Spleen (tissue), 7 donors: ENCODE measurements at regions not wholly inside any gene's neighbourhood (a gene's known extent, or its start where the extent isn't known, plus 50 kb on each side); places are given as distances from the start of the nearest gene placed in this dataset.

Experiments
- POLR2A ChIP-seq, 3 donors: fragments of 450-650 bp; IDR thresholded peaks; one replicate each; pipeline ENCODE4 v1.5.1; 2017; ENCODE audit warnings: antibody characterized with exemption in 3 of 3, mild to moderate bottlenecking in 1 of 3
- POLR2AphosphoS5 ChIP-seq, 3 donors: sonication (generic); formaldehyde crosslinking; IDR thresholded peaks; one replicate each; pipeline ENCODE4 v1.5.1; 2017; ENCODE audit warnings: antibody characterized with exemption in 3 of 3
- TF ChIP-seq, protein P1 (sequence below), 11 experiments: fragments of 200-600 bp in 7 of 11; fragments of 450-650 bp in 4 of 11; sonication (generic) in 4 of 11; IDR thresholded peaks in 8 of 11; conservative IDR thresholded peaks in 3 of 11; 1 replicate in 7 of 11; 2 replicates in 4 of 11; pipeline versions ENCODE4 v1.4.0 to v1.8.0; 2016 to 2021; ENCODE audit warnings: antibody characterized with exemption in 11 of 11, inconsistent platforms in 4 of 11, mild to moderate bottlenecking in 1 of 11
- donor health status: DM: no; HTN: no; CAD: no; lungs with moderate emphysema.
- donor health status: DM: no; HTN: no; CAD: no.
- donor health status: DM: no; HTN: no; CAD: no.

- TF ChIP-seq POLR2A (IDR thresholded peaks at IDR 0.05) (no peak), POLR2AphosphoS5 (IDR thresholded peaks at IDR 0.05) (no peak)
- TF ChIP-seq, protein P1, sequence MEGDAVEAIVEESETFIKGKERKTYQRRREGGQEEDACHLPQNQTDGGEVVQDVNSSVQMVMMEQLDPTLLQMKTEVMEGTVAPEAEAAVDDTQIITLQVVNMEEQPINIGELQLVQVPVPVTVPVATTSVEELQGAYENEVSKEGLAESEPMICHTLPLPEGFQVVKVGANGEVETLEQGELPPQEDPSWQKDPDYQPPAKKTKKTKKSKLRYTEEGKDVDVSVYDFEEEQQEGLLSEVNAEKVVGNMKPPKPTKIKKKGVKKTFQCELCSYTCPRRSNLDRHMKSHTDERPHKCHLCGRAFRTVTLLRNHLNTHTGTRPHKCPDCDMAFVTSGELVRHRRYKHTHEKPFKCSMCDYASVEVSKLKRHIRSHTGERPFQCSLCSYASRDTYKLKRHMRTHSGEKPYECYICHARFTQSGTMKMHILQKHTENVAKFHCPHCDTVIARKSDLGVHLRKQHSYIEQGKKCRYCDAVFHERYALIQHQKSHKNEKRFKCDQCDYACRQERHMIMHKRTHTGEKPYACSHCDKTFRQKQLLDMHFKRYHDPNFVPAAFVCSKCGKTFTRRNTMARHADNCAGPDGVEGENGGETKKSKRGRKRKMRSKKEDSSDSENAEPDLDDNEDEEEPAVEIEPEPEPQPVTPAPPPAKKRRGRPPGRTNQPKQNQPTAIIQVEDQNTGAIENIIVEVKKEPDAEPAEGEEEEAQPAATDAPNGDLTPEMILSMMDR (IDR thresholded peaks at IDR 0.05 in 8 of 11, conservative IDR thresholded peaks at IDR 0.05 in 3 of 11) = no peak
These were observed 111.3 kb downstream of the TMEM174 start for GRCh38 chr5:73284220-73284795.
